Central memory CD8-positive, alpha-beta T cell (primary cell): ENCODE measurements at regions not wholly inside any gene's neighbourhood (a gene's known extent, or its start where the extent isn't known, plus 50 kb on each side); places are given as distances from the start of the nearest gene placed in this dataset.

ENCODE experiments used
- ATAC-seq: fragments of 150-1000 bp; cut with Tn5 transposase; replicated peaks from 2 replicates; pipeline ENCODE4 v1.10.0; 2022; ENCODE audit warnings: mild to moderate bottlenecking, moderate FRiP score, moderate number of reproducible peaks; ENCODE audit not compliant: poor library complexity, severe bottlenecking; ENCODE audit errors: extremely low read depth
- DNase-seq, 2 donors: peaks; one replicate each; pipeline ENCODE4 v3.0.0; 2021; ENCODE audit warnings: low spot score in 2 of 2
- H3K27ac Mint-ChIP-seq: one replicate; pipeline ENCODE4 v1.8.0; 2022; ENCODE audit warnings: low read depth, mild to moderate bottlenecking, moderate library complexity, mixed read lengths
- H3K27me3 Mint-ChIP-seq: one replicate; pipeline ENCODE4 v1.8.0; 2022; ENCODE audit warnings: mixed read lengths
- H3K36me3 Mint-ChIP-seq: one replicate; pipeline ENCODE4 v1.8.0; 2022; ENCODE audit warnings: mild to moderate bottlenecking, moderate library complexity, mixed read lengths; ENCODE audit not compliant: insufficient read depth
- H3K4me1 Mint-ChIP-seq: one replicate; pipeline ENCODE4 v1.8.0; 2022; ENCODE audit warnings: mixed read lengths
- H3K4me3 Mint-ChIP-seq: one replicate; pipeline ENCODE4 v1.8.0; 2022; ENCODE audit warnings: mild to moderate bottlenecking, moderate library complexity, mixed read lengths
- H3K9me3 Mint-ChIP-seq: one replicate; pipeline ENCODE4 v1.8.0; 2022; ENCODE audit warnings: mixed read lengths

- no peaks in the 10 kb centered on the region for H3K4me1 Mint-ChIP-seq
- H3K4me3 Mint-ChIP-seq, result no peak overlapping the region
- H3K27me3 Mint-ChIP-seq, result no peaks in the 10 kb centered on the region
- no peaks in the 10 kb centered on the region for H3K36me3 Mint-ChIP-seq
- DNase-seq, result no peak
- no peak overlapping the region for H3K27ac Mint-ChIP-seq
- H3K9me3 Mint-ChIP-seq, result peaks cover 25% of the 10 kb centered on the region
- ATAC-seq, result no peak
Measured at GRCh38 chr9:25939126-25939525, 260.9 kb upstream of the TUSC1 start.

GRCh38 chr9:25936031-25936430 lies 257.8 kb upstream of the TUSC1 start:
- no peak for DNase-seq
- H3K4me3 Mint-ChIP-seq, result no peak overlapping the region
- no peak for ATAC-seq
- no peaks in the 10 kb centered on the region for H3K27me3 Mint-ChIP-seq
- no peaks in the 10 kb centered on the region for H3K36me3 Mint-ChIP-seq
- H3K4me1 Mint-ChIP-seq, result no peaks in the 10 kb centered on the region
- H3K9me3 Mint-ChIP-seq, result peaks cover 43% of the 10 kb centered on the region
- H3K27ac Mint-ChIP-seq, result no peak overlapping the region

GRCh38 chr9:25935188-25935587 lies 256.9 kb upstream of the TUSC1 start:
- ATAC-seq (no peak), DNase-seq (no peak)
- Mint-ChIP-seq H3K4me1 (no peaks in the 10 kb centered on the region), H3K36me3 (no peaks in the 10 kb centered on the region), H3K9me3 (peaks cover 37% of the 10 kb centered on the region), H3K4me3 (no peak overlapping the region), H3K27me3 (no peaks in the 10 kb centered on the region), H3K27ac (no peak overlapping the region)

- no peak overlapping the region for H3K4me3 Mint-ChIP-seq
- no peak for ATAC-seq
- H3K9me3 Mint-ChIP-seq, result peaks cover 21% of the 10 kb centered on the region
- H3K27me3 Mint-ChIP-seq, result no peaks in the 10 kb centered on the region
- DNase-seq, result no peak
- no peaks in the 10 kb centered on the region for H3K36me3 Mint-ChIP-seq
- H3K4me1 Mint-ChIP-seq, result no peaks in the 10 kb centered on the region
- no peak overlapping the region for H3K27ac Mint-ChIP-seq
Measured at GRCh38 chr9:25918761-25919160, 240.5 kb upstream of the TUSC1 start.

GRCh38 chr9:25917731-25918362 lies 239.6 kb upstream of the TUSC1 start:
- ATAC-seq (no peak), DNase-seq (no peak)
- Mint-ChIP-seq H3K4me3 (no peak overlapping the region), H3K27ac (no peak overlapping the region), H3K27me3 (no peaks in the 10 kb centered on the region), H3K36me3 (no peaks in the 10 kb centered on the region), H3K9me3 (peaks cover 13% of the 10 kb centered on the region), H3K4me1 (no peaks in the 10 kb centered on the region)

GRCh38 chr9:25913806-25914205 lies 235.6 kb upstream of the TUSC1 start:
- H3K9me3 Mint-ChIP-seq, result peaks cover 15% of the 10 kb centered on the region

GRCh38 chr9:25904701-25905100 lies 226.5 kb upstream of the TUSC1 start:
- ATAC-seq (no peak), DNase-seq (no peak)
- Mint-ChIP-seq H3K36me3 (no peaks in the 10 kb centered on the region), H3K4me3 (no peak overlapping the region), H3K27ac (no peak overlapping the region), H3K27me3 (no peaks in the 10 kb centered on the region), H3K9me3 (peaks cover 44% of the 10 kb centered on the region), H3K4me1 (no peaks in the 10 kb centered on the region)

More at GRCh38 chr9:25913806-25914205, 235.6 kb upstream of the TUSC1 start:
- Mint-ChIP-seq H3K27me3 (no peaks in the 10 kb centered on the region), H3K4me1 (no peaks in the 10 kb centered on the region), H3K27ac (no peak overlapping the region), H3K4me3 (no peak overlapping the region), H3K36me3 (no peaks in the 10 kb centered on the region)
- no peak for DNase-seq
- no peak for ATAC-seq

- no peaks in the 10 kb centered on the region for H3K36me3 Mint-ChIP-seq
- no peak overlapping the region for H3K27ac Mint-ChIP-seq
- no peak overlapping the region for H3K4me3 Mint-ChIP-seq
- H3K4me1 Mint-ChIP-seq, result no peaks in the 10 kb centered on the region
- H3K27me3 Mint-ChIP-seq, result no peaks in the 10 kb centered on the region
- no peak for ATAC-seq
- peaks cover 40% of the 10 kb centered on the region for H3K9me3 Mint-ChIP-seq
- DNase-seq, result no peak
Measured at GRCh38 chr9:25891527-25891926, 213.3 kb upstream of the TUSC1 start.

- Mint-ChIP-seq H3K36me3 (no peaks in the 10 kb centered on the region), H3K27ac (no peak overlapping the region), H3K27me3 (no peaks in the 10 kb centered on the region), H3K9me3 (peaks cover 33% of the 10 kb centered on the region), H3K4me1 (no peaks in the 10 kb centered on the region), H3K4me3 (no peak overlapping the region)
- DNase-seq (no peak), ATAC-seq (no peak)
Measured at GRCh38 chr9:25889661-25890060, 211.4 kb upstream of the TUSC1 start.

- no peak for DNase-seq
- ATAC-seq, result no peak
- Mint-ChIP-seq H3K4me3 (no peak overlapping the region), H3K36me3 (no peaks in the 10 kb centered on the region), H3K27me3 (no peaks in the 10 kb centered on the region), H3K4me1 (no peaks in the 10 kb centered on the region), H3K27ac (no peak overlapping the region), H3K9me3 (peaks cover 26% of the 10 kb centered on the region)
Measured at GRCh38 chr9:25876248-25876647, 198.0 kb upstream of the TUSC1 start.

- H3K4me1 Mint-ChIP-seq, result no peaks in the 10 kb centered on the region
- no peak overlapping the region for H3K4me3 Mint-ChIP-seq
- no peaks in the 10 kb centered on the region for H3K27me3 Mint-ChIP-seq
- no peak overlapping the region for H3K27ac Mint-ChIP-seq
- H3K36me3 Mint-ChIP-seq, result no peaks in the 10 kb centered on the region
- H3K9me3 Mint-ChIP-seq, result peaks cover 18% of the 10 kb centered on the region
- ATAC-seq (no peak), DNase-seq (no peak)
Measured at GRCh38 chr9:25864509-25864908, 186.3 kb upstream of the TUSC1 start.

- no peaks in the 10 kb centered on the region for H3K36me3 Mint-ChIP-seq
- no peak overlapping the region for H3K27ac Mint-ChIP-seq
- H3K4me1 Mint-ChIP-seq, result no peaks in the 10 kb centered on the region
- no peak overlapping the region for H3K4me3 Mint-ChIP-seq
- H3K9me3 Mint-ChIP-seq, result peaks cover 23% of the 10 kb centered on the region
- DNase-seq (no peak), ATAC-seq (no peak)
- no peaks in the 10 kb centered on the region for H3K27me3 Mint-ChIP-seq
Measured at GRCh38 chr9:25861421-25861820, 183.2 kb upstream of the TUSC1 start.

GRCh38 chr9:25857147-25857546 lies 178.9 kb upstream of the TUSC1 start:
- Mint-ChIP-seq H3K36me3 (no peaks in the 10 kb centered on the region), H3K4me1 (no peaks in the 10 kb centered on the region), H3K27me3 (no peaks in the 10 kb centered on the region), H3K9me3 (peaks cover 9% of the 10 kb centered on the region), H3K27ac (no peak overlapping the region), H3K4me3 (no peak overlapping the region)
- no peak for DNase-seq
- ATAC-seq, result no peak

GRCh38 chr9:25850803-25851202 lies 172.6 kb upstream of the TUSC1 start:
- Mint-ChIP-seq H3K4me3 (no peak overlapping the region), H3K9me3 (no peaks in the 10 kb centered on the region), H3K36me3 (no peaks in the 10 kb centered on the region), H3K4me1 (no peaks in the 10 kb centered on the region), H3K27me3 (no peaks in the 10 kb centered on the region), H3K27ac (no peak overlapping the region)
- DNase-seq (no peak), ATAC-seq (no peak)
